ENCODE measurements at regions not wholly inside any gene's neighbourhood (a gene's known extent, or its start where the extent isn't known, plus 50 kb on each side); places are given as distances from the start of the nearest gene placed in this dataset.

DNA sequence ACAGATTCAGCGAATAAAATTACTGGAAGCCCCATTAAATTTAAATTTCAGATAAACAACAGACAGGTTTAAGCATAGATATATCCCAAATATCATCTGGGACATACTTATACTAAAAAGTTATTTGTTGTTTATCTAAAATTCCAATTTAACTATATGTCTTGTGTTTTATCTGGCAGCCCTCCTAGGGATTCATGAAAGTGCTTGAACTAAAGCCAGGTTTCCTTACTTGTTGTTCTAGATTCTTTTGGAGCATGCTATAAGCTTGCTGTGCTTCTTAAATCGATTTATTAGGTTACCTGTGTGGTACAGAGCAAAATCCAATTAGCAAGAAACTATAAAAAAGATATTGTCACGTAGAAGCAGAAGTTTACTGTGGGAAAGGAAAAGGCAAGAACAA lies 202.5 kb upstream of the GMDS start:
- H3K36me3 Mint-ChIP-seq = peaks cover 5% of the 10 kb centered on the region
- H3K4me3 Mint-ChIP-seq = no peak overlapping the region

DNA sequence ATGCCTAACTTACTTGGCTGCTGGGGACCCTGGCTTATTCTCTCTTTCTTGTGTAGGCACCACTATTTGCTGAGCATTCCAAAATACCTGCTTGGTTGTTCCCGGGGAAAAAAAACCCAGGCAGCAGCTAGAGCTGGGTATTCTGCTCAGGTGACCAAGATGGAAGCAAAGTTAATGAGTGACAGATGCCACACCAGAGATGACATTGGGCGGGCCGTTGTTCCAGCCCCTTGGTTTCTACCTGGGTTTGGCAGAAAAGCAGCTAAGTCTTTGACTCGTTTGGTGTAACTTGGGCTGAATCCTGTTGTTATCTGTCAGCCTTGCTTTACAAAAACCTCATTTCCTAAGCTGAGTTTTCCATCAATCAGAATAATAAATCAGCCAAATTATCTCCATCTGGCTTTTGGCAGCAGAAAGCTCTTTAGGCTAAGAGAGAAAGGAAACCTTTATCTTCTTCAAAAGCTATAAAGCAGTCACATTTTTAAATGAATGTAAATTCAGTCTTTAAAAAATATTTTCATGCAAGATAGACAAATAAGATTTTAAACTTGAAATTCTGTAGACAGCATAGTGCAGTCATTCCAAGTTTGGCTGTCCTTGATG lies 202.0 kb upstream of the GMDS start:
- Mint-ChIP-seq H3K27ac (no peak overlapping the region), H3K9me3 (no peaks in the 10 kb centered on the region), H3K4me3 (no peak overlapping the region), H3K36me3 (peaks cover 5% of the 10 kb centered on the region), H3K27me3 (peaks cover 2% of the 10 kb centered on the region), H3K4me1 (peaks cover 6% of the 10 kb centered on the region)

More for the DNA sequence above, 202.5 kb upstream of the GMDS start:
- H3K9me3 Mint-ChIP-seq = no peaks in the 10 kb centered on the region
- H3K27me3 Mint-ChIP-seq = peaks cover 2% of the 10 kb centered on the region
- H3K4me1 Mint-ChIP-seq = peaks cover 6% of the 10 kb centered on the region
- no peak overlapping the region for H3K27ac Mint-ChIP-seq

DNA sequence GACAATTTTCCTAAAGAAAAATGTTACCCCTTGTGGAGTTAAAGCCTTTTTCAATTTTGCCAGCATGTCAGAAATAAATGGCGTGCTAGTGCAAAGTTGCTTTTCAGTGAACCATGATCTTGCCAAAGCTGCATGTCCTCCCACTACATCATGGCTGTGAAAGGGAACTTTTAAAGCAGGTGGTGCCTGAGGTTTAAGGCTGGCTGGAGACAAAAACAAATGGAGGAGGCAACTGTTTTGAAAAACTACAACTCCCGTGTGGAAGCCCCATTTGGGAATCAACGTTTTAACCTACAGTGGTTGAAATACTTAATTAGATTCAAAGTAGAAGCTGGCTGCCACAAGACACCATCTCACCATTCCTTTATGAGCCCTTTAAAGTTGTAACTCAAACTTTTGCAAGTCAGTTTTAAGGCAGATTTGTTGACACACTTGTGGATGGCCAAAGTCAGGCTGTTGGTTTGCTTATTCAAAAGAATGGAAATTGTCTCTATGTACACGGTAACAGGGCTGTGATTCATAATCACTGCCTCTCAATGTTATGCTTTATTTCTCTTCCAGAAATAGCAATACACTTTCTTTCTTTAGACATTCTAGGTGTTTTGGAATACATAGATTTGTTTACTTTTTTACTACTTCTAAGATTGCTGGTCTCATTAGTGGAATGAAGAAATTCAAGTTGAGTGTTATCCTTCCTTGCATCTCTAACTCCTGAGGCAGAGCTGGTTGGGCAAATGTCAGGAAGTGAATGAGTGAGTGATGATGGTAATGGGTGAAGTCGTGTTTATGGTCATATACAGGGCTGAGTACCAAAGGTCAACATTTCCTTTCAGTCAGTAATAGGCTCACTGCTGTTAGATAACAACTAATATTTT lies 196.4 kb upstream of the GMDS start:
- Mint-ChIP-seq H3K9me3 (no peaks in the 10 kb centered on the region), H3K27ac (no peak overlapping the region), H3K27me3 (no peaks in the 10 kb centered on the region), H3K36me3 (peaks cover 8% of the 10 kb centered on the region), H3K4me1 (no peaks in the 10 kb centered on the region), H3K4me3 (no peak overlapping the region)

DNA sequence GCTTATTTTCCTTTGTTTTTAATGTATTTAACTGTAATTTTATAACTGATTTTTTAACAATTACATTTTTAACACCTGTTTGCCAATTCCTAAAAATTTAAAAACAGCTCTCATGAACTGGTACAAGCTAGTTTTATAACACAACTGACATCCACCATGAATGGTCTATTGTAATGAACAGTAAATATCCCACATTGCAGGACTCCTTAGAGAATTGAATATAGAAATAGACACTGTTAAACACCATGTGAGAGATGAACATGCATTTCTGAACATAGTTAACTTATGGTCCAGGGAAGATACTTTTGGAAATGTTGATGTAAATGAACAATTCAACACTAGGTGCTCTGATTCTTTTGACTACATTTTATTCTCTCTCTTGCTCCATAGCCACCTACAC lies 195.1 kb upstream of the GMDS start:
- Mint-ChIP-seq H3K36me3 (peaks cover 7% of the 10 kb centered on the region), H3K9me3 (no peaks in the 10 kb centered on the region), H3K4me1 (no peaks in the 10 kb centered on the region), H3K27me3 (no peaks in the 10 kb centered on the region), H3K27ac (no peak overlapping the region), H3K4me3 (no peak overlapping the region)

DNA sequence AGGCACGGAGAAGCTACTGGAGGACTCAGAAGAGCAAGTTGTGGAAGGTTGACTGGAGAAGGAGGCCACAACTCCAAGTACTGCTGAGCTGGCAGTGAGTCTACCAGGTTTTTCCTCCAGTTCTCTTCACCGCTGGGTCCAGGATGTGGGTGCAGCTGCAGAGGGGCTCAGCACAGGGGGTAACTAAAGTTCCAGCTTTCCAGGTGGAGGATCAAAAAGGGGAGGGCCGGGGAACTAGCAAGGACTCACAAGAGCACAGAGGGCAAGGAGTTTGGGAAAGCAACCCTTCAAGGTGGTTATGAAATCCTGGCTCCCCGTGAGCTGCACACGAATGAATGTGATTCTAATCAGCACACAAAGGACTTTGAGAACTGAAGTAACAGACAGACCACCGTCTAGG lies 194.2 kb upstream of the GMDS start:
- Mint-ChIP-seq H3K27me3 (no peaks in the 10 kb centered on the region), H3K27ac (no peak overlapping the region), H3K9me3 (no peaks in the 10 kb centered on the region), H3K4me1 (no peaks in the 10 kb centered on the region), H3K36me3 (peaks cover 5% of the 10 kb centered on the region), H3K4me3 (no peak overlapping the region)

DNA sequence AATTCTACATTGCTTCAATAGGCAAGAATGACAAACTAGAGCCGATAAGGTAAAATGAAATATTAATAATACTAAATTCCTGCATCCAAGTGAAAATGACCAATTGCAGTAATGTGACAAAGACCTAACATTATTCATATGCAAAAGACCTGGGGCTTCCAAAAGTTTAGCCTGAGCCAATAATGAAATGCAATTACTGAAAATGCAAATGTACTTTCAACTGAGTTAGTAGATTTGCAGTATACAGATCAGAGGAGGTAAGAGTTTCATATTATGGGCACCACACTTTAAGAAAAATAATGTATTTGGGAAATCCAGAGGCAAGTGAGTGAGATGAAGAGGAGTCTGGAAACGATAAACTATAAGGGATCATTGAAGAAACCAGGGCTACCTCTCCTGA lies 193.7 kb upstream of the GMDS start:
- Mint-ChIP-seq H3K36me3 (peaks cover 5% of the 10 kb centered on the region), H3K4me1 (no peaks in the 10 kb centered on the region), H3K4me3 (no peak overlapping the region), H3K27me3 (no peaks in the 10 kb centered on the region), H3K27ac (no peak overlapping the region), H3K9me3 (no peaks in the 10 kb centered on the region)

DNA sequence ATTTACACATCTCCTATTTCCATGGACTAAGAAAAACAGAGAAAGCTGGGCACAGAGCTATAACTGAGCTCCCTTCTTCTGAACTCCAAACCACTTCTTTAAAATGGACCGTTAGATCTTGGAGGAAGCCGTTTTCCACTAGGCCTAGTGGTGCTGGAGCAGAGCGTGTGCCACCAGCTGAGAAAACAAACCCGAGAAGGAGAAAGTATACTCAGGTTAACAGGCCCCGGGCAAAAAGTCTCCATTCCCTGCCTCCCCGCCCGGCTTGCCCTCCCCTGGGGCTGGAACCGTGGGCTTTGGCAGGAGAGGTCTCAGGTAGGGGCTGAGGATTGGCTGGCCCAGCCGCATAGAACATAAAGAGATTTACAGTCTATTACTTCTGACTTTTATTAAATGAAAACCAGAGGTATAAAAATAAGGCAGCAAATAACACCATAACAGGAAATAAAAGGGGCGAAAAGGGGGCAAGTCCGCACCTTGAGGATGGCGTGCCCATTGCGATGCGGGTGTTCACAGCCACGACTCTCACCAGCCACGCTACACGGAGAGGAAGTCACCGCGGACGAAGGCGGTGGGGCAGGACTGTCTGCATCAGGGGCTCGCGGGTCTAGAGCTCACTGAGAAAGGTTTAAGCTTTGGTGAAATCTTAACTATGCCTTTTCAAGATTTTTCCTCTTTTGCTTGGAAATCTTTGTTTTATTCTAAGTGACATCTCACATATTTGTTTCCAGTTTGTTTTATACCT lies 191.2 kb upstream of the GMDS start:
- no peaks in the 10 kb centered on the region for H3K27me3 Mint-ChIP-seq
- no peak overlapping the region for H3K4me3 Mint-ChIP-seq
- peaks cover 7% of the 10 kb centered on the region for H3K36me3 Mint-ChIP-seq
- no peaks in the 10 kb centered on the region for H3K4me1 Mint-ChIP-seq
- no peaks in the 10 kb centered on the region for H3K9me3 Mint-ChIP-seq
- H3K27ac Mint-ChIP-seq = no peak overlapping the region

DNA sequence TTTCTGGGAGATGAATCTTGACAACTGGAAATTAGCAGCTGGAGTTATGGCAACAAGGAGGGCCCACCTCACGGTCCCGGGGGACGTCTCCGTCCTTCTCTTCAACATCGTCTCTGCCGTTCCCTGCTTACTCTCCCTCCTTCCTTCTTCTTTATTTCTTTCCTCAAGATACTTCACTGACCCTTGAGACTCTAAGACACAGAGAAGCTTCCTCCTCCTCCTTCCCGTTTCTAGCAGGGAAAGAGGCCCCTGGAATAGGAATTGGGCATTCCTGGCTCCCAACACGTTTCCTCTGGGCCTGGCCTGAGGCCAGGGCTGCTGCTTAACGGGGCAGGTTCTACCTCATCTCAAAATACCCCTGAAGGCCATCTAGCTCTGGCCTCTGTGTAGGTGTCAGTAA lies 189.9 kb upstream of the GMDS start:
- Mint-ChIP-seq H3K4me3 (no peak overlapping the region), H3K36me3 (peaks cover 7% of the 10 kb centered on the region), H3K27me3 (no peaks in the 10 kb centered on the region), H3K4me1 (no peaks in the 10 kb centered on the region), H3K27ac (no peak overlapping the region), H3K9me3 (no peaks in the 10 kb centered on the region)

DNA sequence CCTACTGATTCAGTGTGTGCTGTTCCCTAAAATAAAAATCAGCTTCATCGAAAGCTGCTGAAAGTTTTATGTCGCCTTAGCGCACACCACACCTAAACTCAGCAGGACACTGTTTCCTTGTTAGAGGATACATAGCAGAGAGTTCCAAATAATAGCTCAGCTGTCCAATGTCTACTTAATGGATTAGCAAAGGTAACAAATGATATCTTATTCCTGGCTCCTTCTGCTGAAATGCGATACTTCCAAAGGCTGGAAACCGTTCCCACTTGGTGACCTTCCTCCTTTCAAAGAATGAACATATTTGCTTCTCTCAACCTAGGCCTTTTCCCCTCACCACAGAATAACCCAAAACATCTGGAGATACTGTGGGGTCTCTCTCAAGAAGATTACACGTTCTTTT lies 189.5 kb upstream of the GMDS start:
- no peaks in the 10 kb centered on the region for H3K4me1 Mint-ChIP-seq
- H3K36me3 Mint-ChIP-seq = peaks cover 8% of the 10 kb centered on the region
- no peaks in the 10 kb centered on the region for H3K27me3 Mint-ChIP-seq
- H3K4me3 Mint-ChIP-seq = no peak overlapping the region
- no peaks in the 10 kb centered on the region for H3K9me3 Mint-ChIP-seq
- no peak overlapping the region for H3K27ac Mint-ChIP-seq

DNA sequence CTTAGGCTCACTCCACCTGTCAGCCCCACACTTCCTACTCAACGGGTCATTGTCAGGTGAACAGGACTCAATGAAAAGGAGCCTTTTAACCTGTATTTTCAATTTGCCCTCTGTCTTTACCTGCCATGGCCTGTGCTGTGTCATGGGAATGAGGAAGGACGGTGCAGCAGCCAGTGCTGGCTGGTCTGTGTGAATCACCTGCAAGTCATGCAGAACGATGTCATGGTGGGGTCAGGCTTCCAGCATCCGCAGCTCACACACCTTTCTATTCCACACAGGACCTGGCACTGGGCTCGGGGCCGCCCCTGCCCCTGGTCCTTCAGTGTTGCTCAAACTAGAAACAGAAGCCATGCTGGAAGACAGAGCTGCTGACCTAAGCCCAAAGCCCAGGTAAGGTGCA lies 188.7 kb upstream of the GMDS start:
- H3K36me3 Mint-ChIP-seq = peaks cover 8% of the 10 kb centered on the region
- no peaks in the 10 kb centered on the region for H3K27me3 Mint-ChIP-seq
- H3K9me3 Mint-ChIP-seq = no peaks in the 10 kb centered on the region
- H3K4me3 Mint-ChIP-seq = no peak overlapping the region
- H3K4me1 Mint-ChIP-seq = no peaks in the 10 kb centered on the region
- H3K27ac Mint-ChIP-seq = no peak overlapping the region

DNA sequence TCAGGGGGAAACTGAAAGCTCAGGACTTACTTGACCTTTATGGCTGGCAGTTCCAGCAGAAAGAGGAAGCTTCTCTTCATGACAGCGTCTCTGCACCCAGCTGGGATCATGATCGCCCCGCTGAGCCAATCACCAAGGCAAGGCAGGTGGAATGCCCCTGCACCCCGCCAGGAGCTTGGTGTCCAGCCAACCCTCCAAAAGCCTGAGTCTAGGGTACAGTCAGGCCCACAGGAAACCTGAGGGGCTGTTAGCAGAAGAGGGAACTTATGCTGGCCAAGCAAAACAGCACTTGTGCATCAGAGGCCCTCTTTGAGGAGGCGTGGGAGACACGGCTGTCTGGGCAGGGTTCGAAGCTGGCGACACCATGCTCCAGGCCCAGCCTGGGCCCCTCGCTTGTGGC lies 188.3 kb upstream of the GMDS start:
- no peaks in the 10 kb centered on the region for H3K4me1 Mint-ChIP-seq
- no peaks in the 10 kb centered on the region for H3K9me3 Mint-ChIP-seq

DNA sequence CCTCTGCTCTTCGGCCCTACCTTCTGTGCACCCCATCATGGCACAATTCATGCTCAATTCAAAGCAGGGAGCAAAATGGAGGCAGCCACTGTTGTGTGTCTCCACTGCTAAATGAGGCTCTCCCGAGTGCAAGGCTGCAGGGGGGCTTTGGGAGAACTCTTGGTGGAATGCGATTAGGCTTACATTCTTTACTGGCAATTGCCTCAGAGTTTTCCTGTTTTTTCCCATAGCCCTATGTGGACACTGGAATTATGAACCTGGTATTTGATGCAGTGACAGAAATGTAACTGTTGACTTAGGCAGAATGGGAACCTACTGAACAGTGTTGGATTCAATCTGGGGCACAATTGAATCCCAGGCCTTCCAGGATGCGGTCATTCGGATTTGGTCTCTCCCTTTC lies 187.9 kb upstream of the GMDS start:
- no peaks in the 10 kb centered on the region for H3K27me3 Mint-ChIP-seq
- no peak overlapping the region for H3K27ac Mint-ChIP-seq
- no peaks in the 10 kb centered on the region for H3K4me1 Mint-ChIP-seq
- peaks cover 6% of the 10 kb centered on the region for H3K36me3 Mint-ChIP-seq
- no peaks in the 10 kb centered on the region for H3K9me3 Mint-ChIP-seq
- no peak overlapping the region for H3K4me3 Mint-ChIP-seq

More for the DNA sequence above, 188.3 kb upstream of the GMDS start:
- H3K4me3 Mint-ChIP-seq = no peak overlapping the region
- H3K27ac Mint-ChIP-seq = no peak overlapping the region
- H3K27me3 Mint-ChIP-seq = no peaks in the 10 kb centered on the region
- H3K36me3 Mint-ChIP-seq = peaks cover 8% of the 10 kb centered on the region

DNA sequence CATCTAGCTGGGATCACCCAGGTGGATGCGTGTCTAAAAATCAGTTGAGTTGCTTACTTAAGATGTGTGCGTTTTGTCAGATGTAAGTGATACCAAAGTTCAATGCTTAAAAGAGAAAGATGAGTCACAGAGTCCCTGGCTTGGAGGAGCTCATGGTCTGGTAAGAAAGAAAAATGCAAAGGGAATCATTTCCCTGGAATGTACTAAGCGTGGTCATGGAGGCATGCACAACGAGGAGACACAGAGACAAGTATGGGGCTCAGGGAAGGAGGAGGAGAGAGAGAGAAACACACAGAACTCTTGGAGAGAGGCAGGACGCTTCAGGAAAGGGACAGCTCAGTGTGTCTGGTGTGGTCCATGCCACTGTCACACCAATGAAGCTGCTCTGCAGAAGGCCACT lies 186.9 kb upstream of the GMDS start:
- no peak overlapping the region for H3K4me3 Mint-ChIP-seq
- H3K27ac Mint-ChIP-seq = no peak overlapping the region
- H3K9me3 Mint-ChIP-seq = no peaks in the 10 kb centered on the region
- no peaks in the 10 kb centered on the region for H3K4me1 Mint-ChIP-seq
- H3K36me3 Mint-ChIP-seq = peaks cover 6% of the 10 kb centered on the region
- H3K27me3 Mint-ChIP-seq = no peaks in the 10 kb centered on the region

DNA sequence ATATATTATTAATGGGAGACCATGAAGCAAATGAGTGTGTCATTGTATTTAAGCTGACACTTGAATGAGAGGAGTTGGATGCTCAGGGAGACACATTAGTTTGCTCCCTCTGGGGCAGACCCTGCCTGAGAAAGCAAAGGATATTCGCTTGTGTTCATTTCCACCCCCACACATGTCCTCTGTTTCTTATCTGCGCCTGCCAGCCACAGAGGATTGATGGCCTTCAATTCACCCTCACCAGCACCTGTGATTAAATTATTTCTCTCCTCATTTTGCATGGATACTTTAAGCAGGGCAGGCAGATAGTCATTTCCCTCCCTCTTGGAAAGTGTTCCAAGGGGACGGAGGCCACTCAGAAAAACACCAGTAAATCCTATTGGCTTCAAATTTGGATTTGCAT lies 185.2 kb upstream of the GMDS start:
- no peaks in the 10 kb centered on the region for H3K27me3 Mint-ChIP-seq
- no peak overlapping the region for H3K4me3 Mint-ChIP-seq
- no peaks in the 10 kb centered on the region for H3K4me1 Mint-ChIP-seq
- peaks cover 4% of the 10 kb centered on the region for H3K36me3 Mint-ChIP-seq
- H3K9me3 Mint-ChIP-seq = no peaks in the 10 kb centered on the region
- H3K27ac Mint-ChIP-seq = no peak overlapping the region

DNA sequence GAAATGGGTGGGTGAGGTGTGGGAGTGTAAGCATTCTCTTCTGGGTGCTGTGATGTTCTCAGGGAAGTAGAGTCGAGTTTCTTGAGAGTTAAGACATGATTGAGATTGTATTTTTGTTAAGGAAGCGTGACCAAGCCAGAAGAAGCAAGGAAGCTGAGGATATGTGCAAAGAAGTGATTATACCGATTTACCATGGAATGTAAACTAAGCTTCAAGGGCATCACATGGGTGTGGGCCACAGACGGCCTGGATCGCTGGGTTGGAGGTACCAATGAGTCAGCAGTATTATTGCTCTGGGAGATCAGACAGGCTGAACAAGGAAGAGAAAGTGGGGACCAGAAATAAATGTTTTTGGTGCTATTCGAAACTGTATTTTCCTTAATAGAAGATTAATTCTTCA lies 184.1 kb upstream of the GMDS start:
- Mint-ChIP-seq H3K36me3 (peaks cover 9% of the 10 kb centered on the region), H3K9me3 (no peaks in the 10 kb centered on the region), H3K27ac (no peak overlapping the region), H3K4me1 (no peaks in the 10 kb centered on the region), H3K4me3 (no peak overlapping the region), H3K27me3 (no peaks in the 10 kb centered on the region)

DNA sequence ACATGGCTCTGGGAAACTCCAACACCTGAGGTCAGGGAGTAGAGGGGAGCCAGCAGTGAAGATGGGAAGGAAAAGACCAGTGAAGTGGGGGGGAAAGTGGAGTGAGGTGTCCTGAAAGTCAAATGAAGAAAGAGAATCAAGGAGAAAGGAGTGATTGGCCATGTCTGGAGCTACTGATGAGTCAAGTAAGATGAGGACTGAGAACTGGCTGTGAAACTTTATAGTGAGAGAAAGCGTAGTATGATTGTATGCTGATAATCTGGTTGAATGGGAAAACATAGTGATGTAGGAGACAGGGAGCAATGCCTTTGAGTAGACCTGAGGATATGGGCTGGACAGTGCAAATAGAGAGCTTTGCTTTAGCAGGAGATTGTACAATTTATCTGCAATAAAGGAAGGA lies 183.6 kb upstream of the GMDS start:
- no peak overlapping the region for H3K4me3 Mint-ChIP-seq
- H3K27ac Mint-ChIP-seq = no peak overlapping the region
- no peaks in the 10 kb centered on the region for H3K4me1 Mint-ChIP-seq

More for the DNA sequence above, 183.6 kb upstream of the GMDS start:
- H3K27me3 Mint-ChIP-seq = no peaks in the 10 kb centered on the region
- peaks cover 9% of the 10 kb centered on the region for H3K36me3 Mint-ChIP-seq
- no peaks in the 10 kb centered on the region for H3K9me3 Mint-ChIP-seq

Data from activated naive CD4-positive, alpha-beta T cell treated with anti-CD3 and anti-CD28 coated beads, Interleukin-2, amount 50 U/mL, for 24 hours (primary cell).